ENCODE measurements at regions not wholly inside any gene's neighbourhood (a gene's known extent, or its start where the extent isn't known, plus 50 kb on each side); places are given as distances from the start of the nearest gene placed in this dataset.

GRCh38 chr5:92513067-92513466 lies 1068.0 kb downstream of the NR2F1-AS1 start:
- DNase-seq (no peak), ATAC-seq (ENCODE audit: low read depth) (no peak)
- no peaks in the 10 kb centered on the region for H3K79me2 ChIP-seq (ENCODE audit: control insufficient read depth, insufficient read depth, low read length)
- intact Hi-C loops (cut with micrococcal nuclease) = no loop called here
- Mint-ChIP-seq H3K4me3 (no peak overlapping the region), H3K9me3 (ENCODE audit: insufficient read depth) (peaks cover 16% of the 10 kb centered on the region), H3K27ac (no peak overlapping the region), H3K4me1 (no peaks in the 10 kb centered on the region), H3K27me3 (no peaks in the 10 kb centered on the region)
- peaks cover 3 to 12% (median 6%) of the 10 kb centered on the region in 3 donors for H3K9me3 ChIP-seq (ENCODE audit: control extremely low read depth in 1 of 3, control insufficient read depth in 2 of 3, insufficient read depth in 1 of 3, low read length in 2 of 3)
- POLR2A ChIA-PET = no interaction called here
- CTCF ChIA-PET = no interaction called here
- no peak overlapping the region for H3K4me3 ChIP-seq (ENCODE audit: control extremely low read depth in 1 of 5, extremely low read depth in 1 of 5, insufficient read depth in 1 of 5, low read depth in 2 of 5, low read length in 4 of 5)
- H3K36me3 ChIP-seq (replicated peaks in 1 of 2; ENCODE audit: control extremely low read depth in 1 of 2, control insufficient read depth in 1 of 2, extremely low read depth in 1 of 2, insufficient read depth in 2 of 2, low read length in 1 of 2) = no peaks in the 10 kb centered on the region
- no peaks in the 10 kb centered on the region for H3K27me3 ChIP-seq (replicated peaks in 1 of 4; ENCODE audit: control extremely low read depth in 1 of 4, control insufficient read depth in 3 of 4, insufficient read depth in 4 of 4, low read length in 3 of 4)
- 67% methylated on average over 1 of the region's 1 CpG for WGBS (ENCODE audit: insufficient coverage)
- no peak overlapping the region for H3K4me2 ChIP-seq (replicated peaks; ENCODE audit: low read depth, low read length, poor library complexity, severe bottlenecking)
- H3K9ac ChIP-seq (ENCODE audit: low read length) = no peak overlapping the region
- H3K4me1 ChIP-seq (ENCODE audit: control insufficient read depth in 2 of 2, insufficient read depth in 2 of 2, low read length in 2 of 2) = no peaks in the 10 kb centered on the region
- H2AFZ ChIP-seq (ENCODE audit: insufficient read depth, low read depth, low read length, poor library complexity, severe bottlenecking) = no peak overlapping the region
- no peaks in the 10 kb centered on the region for H4K20me1 ChIP-seq (ENCODE audit: control insufficient read depth, insufficient read depth, low read length, poor library complexity, severe bottlenecking)
- TF ChIP-seq CTCF (IDR thresholded peaks at IDR 0.05) = no peak
- TF ChIP-seq EZH2 (IDR thresholded peaks at IDR 0.05; ENCODE audit: borderline replicate concordance, insufficient read depth, low read depth, low read length, poor library complexity, severe bottlenecking) = no peak
- no peak overlapping the region for H3K27ac ChIP-seq (ENCODE audit: low read length in 2 of 2)

GRCh38 chr5:92508271-92508670 lies 1072.7 kb downstream of the NR2F1-AS1 start:
- no peak overlapping the region for H2AFZ ChIP-seq (ENCODE audit: insufficient read depth, low read depth, low read length, poor library complexity, severe bottlenecking)
- H3K4me1 Mint-ChIP-seq = no peaks in the 10 kb centered on the region
- no peak overlapping the region for H3K27ac ChIP-seq (ENCODE audit: low read length in 2 of 2)
- no peak overlapping the region for H3K4me2 ChIP-seq (replicated peaks; ENCODE audit: low read depth, low read length, poor library complexity, severe bottlenecking)
- TF ChIP-seq EZH2 (IDR thresholded peaks at IDR 0.05; ENCODE audit: borderline replicate concordance, insufficient read depth, low read depth, low read length, poor library complexity, severe bottlenecking) (no peak), CTCF (IDR thresholded peaks at IDR 0.05) (no peak)
- H3K27me3 ChIP-seq (replicated peaks in 1 of 4; ENCODE audit: control extremely low read depth in 1 of 4, control insufficient read depth in 3 of 4, insufficient read depth in 4 of 4, low read length in 3 of 4) = no peaks in the 10 kb centered on the region
- H3K4me3 ChIP-seq (ENCODE audit: control extremely low read depth in 1 of 5, extremely low read depth in 1 of 5, insufficient read depth in 1 of 5, low read depth in 2 of 5, low read length in 4 of 5) = no peak overlapping the region
- peaks cover 3 to 10% (median 6%) of the 10 kb centered on the region in 3 donors for H3K9me3 ChIP-seq (ENCODE audit: control extremely low read depth in 1 of 3, control insufficient read depth in 2 of 3, insufficient read depth in 1 of 3, low read length in 2 of 3)
- no peaks in the 10 kb centered on the region for H3K36me3 ChIP-seq (replicated peaks in 1 of 2; ENCODE audit: control extremely low read depth in 1 of 2, control insufficient read depth in 1 of 2, extremely low read depth in 1 of 2, insufficient read depth in 2 of 2, low read length in 1 of 2)
- CTCF ChIA-PET = no interaction called here
- H3K27ac Mint-ChIP-seq = no peak overlapping the region
- no peaks in the 10 kb centered on the region for H3K27me3 Mint-ChIP-seq
- intact Hi-C loops (cut with micrococcal nuclease) = no loop called here
- peaks cover 19% of the 10 kb centered on the region for H3K9me3 Mint-ChIP-seq (ENCODE audit: insufficient read depth)
- H3K4me1 ChIP-seq (ENCODE audit: control insufficient read depth in 2 of 2, insufficient read depth in 2 of 2, low read length in 2 of 2) = no peaks in the 10 kb centered on the region
- no peaks in the 10 kb centered on the region for H3K79me2 ChIP-seq (ENCODE audit: control insufficient read depth, insufficient read depth, low read length)
- ATAC-seq (ENCODE audit: low read depth) (no peak), DNase-seq (no peak)
- no peak overlapping the region for H3K9ac ChIP-seq (ENCODE audit: low read length)
- no peak overlapping the region for H3K4me3 Mint-ChIP-seq
- POLR2A ChIA-PET = no interaction called here
- H4K20me1 ChIP-seq (ENCODE audit: control insufficient read depth, insufficient read depth, low read length, poor library complexity, severe bottlenecking) = no peaks in the 10 kb centered on the region

Measured in B cell (primary cell).